NOMO-1 treated with DMSO at 0.1 percent for 48 hours (cell line): ENCODE measurements at regions not wholly inside any gene's neighbourhood (a gene's known extent, or its start where the extent isn't known, plus 50 kb on each side); places are given as distances from the start of the nearest gene placed in this dataset.
"Not testable (repeated sequence)": the region's sequence is repeated elsewhere in the genome, so short reads cannot be mapped to it uniquely, and the experiment has no call there.

Experiments
- DNase-seq: peaks from one replicate; lab custom pipeline; 2025; ENCODE audit not compliant: unreplicated experiment; lab: John Stamatoyannopoulos, UW

DNA sequence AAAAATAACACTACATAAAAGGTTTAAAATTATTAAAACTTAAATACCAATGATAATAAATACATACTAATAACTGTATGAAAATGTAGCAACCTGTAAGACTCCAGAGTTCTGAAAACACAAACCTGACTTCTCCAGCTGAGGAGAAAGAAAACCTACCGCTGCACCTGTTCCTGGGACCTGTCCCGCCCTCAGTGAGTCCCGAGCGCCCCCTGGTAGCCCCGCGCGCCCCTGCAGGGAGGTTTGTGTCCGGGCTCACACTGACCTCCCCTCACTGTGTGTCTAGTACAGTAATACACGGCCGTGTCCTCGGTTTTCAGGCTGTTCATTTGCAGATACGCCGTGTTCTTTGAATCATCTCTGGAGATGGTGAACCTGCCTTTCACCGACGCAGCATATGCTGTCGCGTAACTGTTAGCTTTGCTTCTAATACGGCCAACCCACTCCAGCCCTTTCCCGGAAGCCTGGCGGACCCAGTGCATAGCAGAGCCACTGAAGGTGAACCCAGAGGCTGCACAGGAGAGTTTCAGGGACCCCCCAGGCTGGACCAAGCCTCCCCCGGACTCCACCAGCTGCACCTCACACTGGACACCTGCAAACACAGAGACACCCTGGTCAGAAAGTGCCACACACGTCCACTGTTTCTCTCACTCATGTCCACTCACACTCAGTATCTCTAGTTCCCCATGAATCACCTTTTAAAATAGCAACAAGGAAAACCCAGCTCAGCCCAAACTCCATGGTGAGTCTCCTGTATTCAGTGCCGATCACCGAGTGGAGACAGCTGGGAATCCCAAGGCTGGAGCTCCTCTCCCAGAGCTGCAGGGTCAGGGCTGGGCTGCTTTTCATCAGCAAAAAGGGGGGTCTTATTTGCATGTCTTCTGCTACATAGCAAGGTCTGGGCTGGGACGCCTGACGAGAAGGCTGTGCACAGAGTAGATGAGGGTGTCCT lies 1276.3 kb downstream of the TMEM121 start:
- no peak for DNase-seq

GRCh38 chr14:106803379-106803778 lies 1277.0 kb downstream of the TMEM121 start:
- DNase-seq: no peak

DNA sequence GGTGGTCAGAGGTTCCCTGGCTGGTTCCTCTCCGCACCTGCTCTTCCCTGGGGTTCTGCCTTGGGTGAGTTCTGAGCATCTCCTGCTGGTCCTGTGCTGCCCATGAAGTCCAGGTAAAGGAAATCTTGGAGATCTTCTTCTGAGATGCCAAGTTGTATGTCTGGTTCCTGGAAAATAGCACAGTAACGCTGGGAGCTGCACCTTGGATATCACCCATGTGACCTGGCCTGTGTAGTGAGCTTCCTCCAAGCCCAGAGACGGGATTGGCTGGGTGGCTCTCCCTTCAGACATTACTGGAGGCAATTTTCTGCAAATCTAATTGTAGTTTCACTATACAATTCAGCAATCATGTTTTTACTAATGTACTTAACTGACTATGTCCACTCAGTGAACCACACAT lies 1281.1 kb downstream of the TMEM121 start:
- no peak for DNase-seq

DNA sequence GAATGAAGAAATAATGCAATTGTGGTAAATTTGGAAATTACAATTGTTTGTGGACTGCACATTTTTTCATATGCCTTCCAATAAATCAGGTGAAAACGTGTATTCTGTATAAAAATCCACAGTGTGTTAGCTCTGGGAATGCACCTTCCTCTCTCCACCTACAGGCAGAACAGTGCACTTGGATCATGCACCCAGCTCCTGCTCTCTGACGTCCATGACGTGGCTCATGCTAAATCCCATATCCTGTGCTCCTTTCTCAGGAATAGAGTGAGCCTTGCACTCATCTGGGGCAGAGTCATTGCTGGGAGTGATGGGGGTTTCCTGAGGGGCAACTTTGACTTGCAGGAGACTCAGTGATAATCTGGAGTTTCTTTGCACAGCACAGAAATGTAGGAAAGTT lies 1282.1 kb downstream of the TMEM121 start:
- DNase-seq: no peak

DNA sequence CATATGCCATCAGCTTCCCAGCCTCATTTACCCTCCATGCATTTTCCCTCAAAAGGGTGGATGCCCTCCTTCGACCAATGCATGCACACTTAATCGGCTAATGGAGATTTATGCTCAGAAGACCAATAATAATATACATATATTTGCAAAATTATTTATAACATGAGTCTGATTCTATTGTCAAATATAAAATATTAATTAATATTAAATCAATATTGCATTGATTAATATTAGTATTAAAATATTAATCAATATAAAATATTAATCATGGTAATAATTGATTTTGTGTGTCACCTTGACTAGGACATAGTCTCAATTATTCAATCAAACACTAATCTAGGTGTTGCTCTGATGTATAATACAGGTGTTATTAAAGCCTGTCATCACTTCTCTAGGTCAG lies 1282.5 kb downstream of the TMEM121 start:
- DNase-seq: no peak

DNA sequence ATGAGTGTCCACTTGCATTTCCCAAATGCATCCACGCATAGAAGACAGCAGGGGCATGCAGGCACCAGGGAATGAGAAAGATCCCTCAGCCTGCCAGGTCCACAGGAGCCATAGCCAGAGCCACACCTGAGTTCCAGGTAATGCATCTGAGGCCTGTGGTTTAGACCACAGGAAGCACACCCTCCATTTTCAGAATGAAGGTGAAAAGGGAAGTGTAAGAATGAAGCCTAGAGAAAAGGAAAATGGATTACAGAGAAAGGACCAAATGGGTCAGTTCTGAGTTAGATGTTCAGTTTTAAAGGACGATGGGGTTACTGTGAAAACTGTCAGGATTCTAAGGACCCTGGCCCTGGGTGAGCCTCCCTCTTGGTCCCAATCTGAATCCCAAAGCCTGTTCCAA lies 1283.2 kb downstream of the TMEM121 start:
- DNase-seq: no peak

- DNase-seq: not testable (repeated sequence)
Observed at GRCh38 chr14:106810168-106810567, 1283.8 kb downstream of the TMEM121 start.

DNA sequence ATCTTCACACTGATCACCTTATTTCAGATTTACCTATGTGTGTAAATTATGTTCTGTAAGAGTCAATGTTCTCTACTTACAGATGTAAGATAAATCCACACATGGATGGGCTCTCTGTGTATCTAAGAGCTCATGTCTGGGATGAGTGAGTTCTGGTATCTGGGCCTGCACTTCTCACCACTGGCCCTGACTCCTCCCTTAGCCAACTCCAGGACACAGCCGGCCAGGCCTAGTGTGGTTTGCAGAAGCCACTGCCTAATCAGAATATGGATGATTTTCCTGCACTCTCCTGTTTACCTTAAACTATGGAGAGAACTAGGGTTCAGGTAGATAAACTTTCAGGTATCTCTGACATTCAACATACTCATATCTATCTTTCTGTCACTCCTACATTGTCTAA lies 1284.8 kb downstream of the TMEM121 start:
- no peak for DNase-seq

DNA sequence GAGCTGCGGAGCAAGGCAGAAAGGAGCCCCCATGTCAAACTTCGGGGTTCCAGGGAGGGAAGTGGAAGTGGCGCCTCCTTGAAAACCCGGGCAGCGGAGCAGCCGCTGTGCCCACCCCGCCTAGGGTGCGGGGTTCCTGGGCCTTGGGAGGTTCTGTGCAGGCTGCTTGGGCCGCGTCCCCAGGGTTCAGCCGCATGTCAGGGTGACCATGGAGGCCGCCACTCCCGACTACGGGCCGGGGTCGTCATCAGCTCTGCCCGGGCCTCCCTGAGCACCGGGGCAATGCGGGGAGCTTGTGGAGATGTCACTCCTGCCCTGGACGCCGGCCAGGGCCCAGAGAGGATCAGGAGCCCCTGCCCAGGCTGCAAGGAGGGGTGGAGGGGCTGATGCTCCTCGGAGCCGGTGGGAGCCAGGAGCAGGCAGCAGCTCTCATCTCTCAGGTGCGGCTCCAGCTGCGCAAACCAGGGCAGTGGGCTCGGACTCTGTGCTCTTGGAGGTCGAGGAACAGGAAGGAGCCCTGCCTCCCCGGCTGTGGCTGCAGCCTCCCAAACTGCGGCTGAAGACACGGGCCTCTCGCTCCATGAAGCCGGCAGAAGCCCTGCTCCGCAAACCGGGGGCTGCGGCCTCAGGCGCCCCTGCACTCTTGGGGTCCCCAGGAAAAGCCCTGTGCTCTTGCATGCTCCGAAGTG lies 1286.5 kb downstream of the TMEM121 start:
- no peak for DNase-seq

DNA sequence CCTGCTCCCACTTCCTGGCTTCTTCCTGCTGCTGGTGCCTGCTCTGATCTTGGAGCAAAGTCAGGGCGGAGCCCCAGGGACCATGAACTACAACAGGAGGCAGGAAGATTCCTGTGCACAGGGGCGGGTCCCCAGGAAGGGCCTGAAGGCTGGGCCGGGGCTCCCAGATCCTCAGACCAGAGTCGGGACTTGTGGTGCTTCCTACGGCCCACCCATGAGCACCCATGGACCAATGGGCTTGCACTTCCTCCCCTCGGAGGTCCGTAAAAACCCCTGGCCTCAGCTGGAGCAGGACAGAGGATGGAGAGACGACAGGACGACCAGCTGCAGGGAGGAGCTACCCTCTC lies 1287.1 kb downstream of the TMEM121 start:
- no peak for DNase-seq

GRCh38 chr14:106820119-106820518 lies 1293.7 kb downstream of the TMEM121 start:
- DNase-seq: no peak

GRCh38 chr14:106821119-106821518 lies 1294.7 kb downstream of the TMEM121 start:
- DNase-seq: no peak

DNA sequence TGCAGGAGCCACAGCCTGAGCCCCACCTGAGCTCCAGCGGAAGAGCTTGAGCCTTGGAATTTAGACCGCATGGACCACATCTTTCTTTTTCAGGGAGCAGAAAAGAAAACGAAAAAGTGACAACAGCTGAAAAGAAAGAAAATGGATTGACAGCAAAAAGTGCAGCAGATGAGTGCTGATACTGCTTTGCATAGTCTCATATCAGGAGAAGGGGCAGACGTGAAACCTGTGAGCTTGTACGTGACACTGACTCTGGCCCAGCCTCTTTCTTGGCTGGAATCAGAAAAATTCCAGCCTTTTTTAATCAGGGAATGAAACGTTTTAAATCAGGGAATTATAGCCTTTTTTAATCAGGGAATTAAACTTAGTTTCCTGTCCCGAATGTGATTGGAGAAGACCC lies 1296.5 kb downstream of the TMEM121 start:
- DNase-seq: no peak

DNA sequence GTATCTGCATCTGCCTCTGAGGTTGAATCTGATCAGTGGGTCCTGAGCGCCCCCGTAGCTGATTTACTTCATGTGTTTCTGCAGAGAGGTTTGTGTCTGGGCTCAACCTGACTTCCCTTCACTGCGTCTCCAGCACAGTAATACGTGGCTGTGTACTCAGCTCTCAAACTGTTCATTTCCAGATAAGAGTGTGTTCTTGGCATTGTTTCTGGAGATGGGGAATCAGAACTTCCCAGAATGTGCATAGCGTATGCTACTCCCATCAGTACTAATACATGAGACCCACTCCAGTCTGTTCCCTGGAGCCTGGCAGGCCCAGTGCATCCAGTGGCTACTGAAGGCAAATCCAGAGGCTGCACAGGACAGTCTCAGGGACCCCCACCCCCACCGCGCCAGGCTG lies 1297.2 kb downstream of the TMEM121 start:
- no peak for DNase-seq

DNA sequence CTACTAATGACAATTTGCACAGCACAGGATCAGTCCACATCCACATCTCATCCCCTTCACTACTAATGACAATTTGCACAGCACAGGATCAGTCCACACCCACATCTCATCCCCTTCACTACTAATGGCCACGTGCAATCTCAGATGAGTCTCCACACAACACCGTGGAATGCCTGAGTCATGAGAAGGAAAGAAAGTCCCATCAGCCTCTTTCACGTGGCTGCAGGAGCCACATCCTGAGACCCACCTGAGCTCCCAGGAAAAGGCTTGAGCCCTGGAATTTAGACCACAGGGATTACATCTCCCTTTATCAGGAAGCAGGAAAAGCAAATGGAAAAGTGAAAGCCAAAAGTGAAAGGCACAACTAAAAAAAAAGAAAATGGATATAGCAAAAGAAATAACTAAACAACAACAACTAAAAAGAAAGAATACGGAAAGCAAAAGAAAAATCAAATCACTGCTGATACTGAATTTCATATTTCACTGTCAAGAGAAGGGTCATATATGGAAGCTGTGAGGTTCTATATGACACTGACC lies 1300.5 kb downstream of the TMEM121 start:
- DNase-seq: no peak

DNA sequence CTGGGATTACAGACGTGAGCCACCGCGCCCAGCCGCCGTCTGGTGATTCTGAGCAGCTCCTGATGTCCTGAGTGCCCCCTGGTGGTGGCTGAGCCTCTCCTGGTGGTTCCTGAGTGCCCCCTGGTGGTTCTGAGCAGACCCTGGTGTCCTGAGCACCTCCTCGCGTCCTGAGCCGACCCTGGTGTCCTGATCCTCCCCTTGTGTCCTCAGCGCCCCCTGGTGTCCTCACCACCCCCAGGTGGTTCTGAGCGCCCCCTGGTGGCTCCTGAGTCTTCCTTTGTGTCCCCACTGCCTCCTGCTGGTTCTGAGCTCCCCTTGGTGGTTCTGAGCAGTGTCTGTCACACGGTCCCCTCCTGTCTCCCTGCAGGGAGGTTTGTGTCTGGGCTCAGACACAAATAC lies 1304.9 kb downstream of the TMEM121 start:
- no peak for DNase-seq

GRCh38 chr14:106837870-106838269 lies 1311.5 kb downstream of the TMEM121 start:
- DNase-seq: no peak

DNA sequence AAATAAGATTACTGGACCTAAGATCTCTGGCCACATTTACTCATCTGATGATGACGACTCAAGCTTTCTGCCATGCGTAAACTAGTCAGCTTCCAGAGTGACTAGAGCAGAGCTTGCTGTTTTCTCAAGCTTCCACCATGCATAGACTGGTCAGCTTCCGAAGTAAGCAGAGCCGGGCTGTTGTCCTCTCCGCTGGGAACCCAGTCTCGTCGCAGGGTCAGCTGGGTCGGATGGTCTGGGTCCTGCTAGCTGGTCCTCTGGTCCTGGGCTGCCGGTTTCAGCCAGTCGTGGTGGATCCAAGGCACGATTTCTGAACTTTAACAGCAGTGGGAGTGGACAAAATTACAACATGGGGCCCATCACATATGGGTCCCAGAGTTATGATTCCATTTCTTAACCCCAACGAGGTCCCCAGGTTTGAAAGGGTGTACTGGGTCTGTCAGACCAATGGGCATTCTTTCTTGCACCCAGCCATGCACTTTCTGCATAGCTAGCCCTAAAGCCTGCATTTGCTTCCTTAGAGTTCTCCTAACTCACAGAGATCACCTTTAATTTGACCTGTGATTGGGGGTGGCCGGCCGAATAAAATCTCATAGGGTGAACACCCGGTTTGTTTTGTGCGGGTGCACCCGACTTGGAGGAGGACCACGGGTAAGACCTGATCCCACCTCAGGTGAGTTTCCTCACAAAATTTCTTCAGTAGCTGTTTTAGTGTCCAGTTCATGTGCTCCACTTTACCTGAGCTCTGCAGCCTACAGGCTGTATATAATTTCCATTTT lies 1312.8 kb downstream of the TMEM121 start:
- no peak for DNase-seq

- DNase-seq: no peak
Observed at GRCh38 chr14:106840258-106840657, 1313.9 kb downstream of the TMEM121 start.

- no peak for DNase-seq
Observed at GRCh38 chr14:106840991-106841390, 1314.6 kb downstream of the TMEM121 start.

GRCh38 chr14:106841701-106842100 lies 1315.3 kb downstream of the TMEM121 start:
- DNase-seq: no peak
